Inflammatory macrophage (primary cell): ENCODE measurements at regions not wholly inside any gene's neighbourhood (a gene's known extent, or its start where the extent isn't known, plus 50 kb on each side); places are given as distances from the start of the nearest gene placed in this dataset.

Source experiments
- DNase-seq, 2 donors: peaks; one replicate each; pipeline ENCODE4 v3.0.0-alpha.2; 2020 to 2022

GRCh38 chr15:88744548-88745020 is 58.7 kb upstream of the ACAN start:
- no peak for DNase-seq

- DNase-seq: no peak
Observed at GRCh38 chr15:88745065-88745464, 58.2 kb upstream of the ACAN start.

- DNase-seq: no peak
Observed at GRCh38 chr15:88745696-88746095, 57.5 kb upstream of the ACAN start.

GRCh38 chr15:88746451-88746850 is 56.8 kb upstream of the ACAN start:
- DNase-seq: no peak

- DNase-seq: no peak
Observed at GRCh38 chr15:88747111-88747510, 56.1 kb upstream of the ACAN start.

- no peak for DNase-seq
Observed at GRCh38 chr15:88747631-88748030, 55.6 kb upstream of the ACAN start.

GRCh38 chr15:88748081-88748480 is 55.2 kb upstream of the ACAN start:
- no peak for DNase-seq

GRCh38 chr15:88748651-88749050 is 54.6 kb upstream of the ACAN start:
- DNase-seq: no peak

GRCh38 chr15:88749699-88750098 is 53.5 kb upstream of the ACAN start:
- no peak for DNase-seq

- DNase-seq: no peak
Observed at GRCh38 chr15:88752501-88752900, 50.7 kb upstream of the ACAN start.

- DNase-seq: no peak
Observed at GRCh38 chr15:88752951-88753350, 50.3 kb upstream of the ACAN start.
